Activated naive CD8-positive, alpha-beta T cell (primary cell): ENCODE measurements at regions not wholly inside any gene's neighbourhood (a gene's known extent, or its start where the extent isn't known, plus 50 kb on each side); places are given as distances from the start of the nearest gene placed in this dataset.

Source experiments
- H3K27ac Mint-ChIP-seq: one replicate; pipeline ENCODE4 v1.8.0; 2021; ENCODE audit warnings: mixed read lengths
- H3K27me3 Mint-ChIP-seq: one replicate; pipeline ENCODE4 v1.8.0; 2021; ENCODE audit warnings: mixed read lengths
- H3K36me3 Mint-ChIP-seq: one replicate; pipeline ENCODE4 v1.8.0; 2021; ENCODE audit warnings: mixed read lengths
- H3K4me1 Mint-ChIP-seq: one replicate; pipeline ENCODE4 v1.8.0; 2021; ENCODE audit warnings: low read depth, mixed read lengths
- H3K4me3 Mint-ChIP-seq: one replicate; pipeline ENCODE4 v1.8.0; 2021; ENCODE audit warnings: mild to moderate bottlenecking, mixed read lengths
- H3K9me3 Mint-ChIP-seq: one replicate; pipeline ENCODE4 v1.8.0; 2021; ENCODE audit warnings: low read depth, mixed read lengths

DNA sequence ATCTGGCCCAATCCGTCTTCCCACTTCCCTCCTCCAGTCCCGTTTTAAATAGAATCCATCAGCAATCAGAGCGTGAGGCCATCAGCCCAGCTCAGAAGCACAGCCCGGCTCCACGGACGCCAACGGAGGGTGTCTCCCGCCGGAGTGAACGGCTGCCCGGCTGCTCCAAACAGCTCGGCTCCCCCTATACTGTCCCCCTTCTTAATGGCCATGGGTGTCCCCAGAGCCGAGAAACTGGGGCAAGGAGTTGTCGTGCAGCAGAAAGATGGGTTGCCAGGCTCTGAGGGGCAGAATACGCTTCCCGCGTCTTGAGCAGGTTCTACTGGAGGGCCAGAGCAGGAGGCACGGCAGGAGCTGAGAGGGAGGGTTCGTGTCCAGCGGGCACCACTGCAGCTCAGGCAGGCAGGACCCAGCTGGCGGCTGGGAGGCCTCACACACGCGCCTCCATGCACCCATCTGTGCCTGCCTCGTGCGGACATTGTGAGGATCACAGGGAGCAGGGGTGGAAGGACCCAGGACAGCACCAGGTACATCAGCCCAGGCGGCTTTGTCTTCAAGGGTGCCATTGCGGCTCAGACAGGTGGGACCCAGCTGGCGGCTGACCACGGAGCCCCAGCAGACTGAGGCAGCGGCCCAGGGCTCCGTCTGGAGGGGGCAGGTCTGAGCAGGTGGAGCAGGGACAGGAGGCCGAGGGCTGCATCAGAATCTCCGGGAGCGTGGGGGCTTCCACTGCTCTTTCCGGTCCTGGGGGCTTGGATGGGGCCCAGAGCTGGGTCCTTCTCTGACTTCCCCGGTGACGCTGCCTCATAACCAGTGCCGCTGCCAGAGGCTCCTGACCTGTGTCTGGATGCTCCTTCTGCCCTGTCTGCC lies 882.7 kb downstream of the BRD1 start:
- Mint-ChIP-seq H3K4me3 (no peak overlapping the region), H3K4me1 (no peaks in the 10 kb centered on the region), H3K9me3 (no peaks in the 10 kb centered on the region), H3K36me3 (no peaks in the 10 kb centered on the region), H3K27me3 (peaks cover 6% of the 10 kb centered on the region), H3K27ac (no peak overlapping the region)

DNA sequence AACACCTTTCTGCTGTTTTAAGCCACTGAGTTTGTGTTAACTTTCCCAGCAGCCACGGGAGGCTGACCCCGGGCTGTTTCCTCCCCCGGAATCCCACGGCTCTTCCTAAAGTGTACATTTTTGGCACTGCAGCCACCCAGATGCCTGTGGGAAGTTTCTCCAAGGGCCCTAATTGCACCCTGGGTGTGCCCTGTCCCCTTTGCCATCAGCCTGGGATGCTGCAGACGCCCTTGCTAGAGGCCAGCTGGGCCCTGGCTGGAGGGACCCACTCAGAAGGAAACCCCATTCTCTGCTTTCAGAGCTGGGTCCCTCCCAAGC lies 883.3 kb downstream of the BRD1 start:
- H3K36me3 Mint-ChIP-seq: no peaks in the 10 kb centered on the region
- H3K4me3 Mint-ChIP-seq: no peak overlapping the region
- H3K9me3 Mint-ChIP-seq: no peaks in the 10 kb centered on the region
- peaks cover 3% of the 10 kb centered on the region for H3K27me3 Mint-ChIP-seq
- H3K4me1 Mint-ChIP-seq: no peaks in the 10 kb centered on the region
- no peak overlapping the region for H3K27ac Mint-ChIP-seq

- no peaks in the 10 kb centered on the region for H3K4me1 Mint-ChIP-seq
- peaks cover 4% of the 10 kb centered on the region for H3K27me3 Mint-ChIP-seq
- no peaks in the 10 kb centered on the region for H3K9me3 Mint-ChIP-seq
- no peaks in the 10 kb centered on the region for H3K36me3 Mint-ChIP-seq
- no peak overlapping the region for H3K27ac Mint-ChIP-seq
- no peak overlapping the region for H3K4me3 Mint-ChIP-seq
These were observed 883.9 kb downstream of the BRD1 start for GRCh38 chr22:48943567-48944432.

- H3K27me3 Mint-ChIP-seq: peaks cover 4% of the 10 kb centered on the region
- H3K27ac Mint-ChIP-seq: no peak overlapping the region
- no peak overlapping the region for H3K4me3 Mint-ChIP-seq
- no peaks in the 10 kb centered on the region for H3K4me1 Mint-ChIP-seq
- no peaks in the 10 kb centered on the region for H3K9me3 Mint-ChIP-seq
- H3K36me3 Mint-ChIP-seq: no peaks in the 10 kb centered on the region
These were observed 884.7 kb downstream of the BRD1 start for GRCh38 chr22:48942698-48943566.

DNA sequence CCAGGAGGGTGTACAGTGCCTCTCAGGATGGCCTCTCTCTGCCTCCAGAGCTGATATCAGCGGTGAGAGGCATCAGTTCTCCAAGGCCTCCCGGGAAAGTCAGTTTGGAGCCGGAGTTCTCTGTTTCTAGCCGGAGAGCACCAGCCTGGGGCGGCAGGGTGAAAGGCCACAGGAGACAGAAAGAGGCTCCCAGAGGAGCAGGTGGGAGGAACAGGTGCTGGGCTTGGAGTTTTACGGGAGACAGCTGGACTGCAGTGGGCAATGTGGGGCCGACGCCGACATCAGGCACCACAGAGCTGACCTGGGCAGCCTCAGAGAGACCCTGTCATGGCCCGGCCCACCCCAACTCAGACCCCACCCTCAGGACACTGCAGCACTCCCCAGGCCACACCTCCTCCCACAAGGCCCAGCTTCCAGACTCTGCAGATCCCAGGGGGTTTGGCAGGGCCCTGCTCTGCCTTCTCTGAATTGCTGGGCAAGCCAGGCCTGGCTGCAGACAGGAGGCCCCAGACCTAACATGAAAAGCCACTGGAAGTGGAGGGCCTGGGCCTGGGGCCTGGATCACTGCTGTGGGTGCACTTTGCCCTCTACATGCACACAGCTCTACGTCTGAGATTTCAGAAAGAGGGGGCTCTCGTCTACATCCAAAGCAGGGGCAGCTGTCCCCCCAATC lies 885.6 kb downstream of the BRD1 start:
- H3K9me3 Mint-ChIP-seq: no peaks in the 10 kb centered on the region
- H3K4me3 Mint-ChIP-seq: no peak overlapping the region
- H3K27ac Mint-ChIP-seq: no peak overlapping the region
- H3K27me3 Mint-ChIP-seq: peaks cover 4% of the 10 kb centered on the region
- no peaks in the 10 kb centered on the region for H3K4me1 Mint-ChIP-seq
- no peaks in the 10 kb centered on the region for H3K36me3 Mint-ChIP-seq

- no peaks in the 10 kb centered on the region for H3K9me3 Mint-ChIP-seq
- H3K4me3 Mint-ChIP-seq: no peak overlapping the region
- no peak overlapping the region for H3K27ac Mint-ChIP-seq
- no peaks in the 10 kb centered on the region for H3K4me1 Mint-ChIP-seq
- H3K27me3 Mint-ChIP-seq: peaks cover 9% of the 10 kb centered on the region
- H3K36me3 Mint-ChIP-seq: no peaks in the 10 kb centered on the region
These were observed 886.4 kb downstream of the BRD1 start for GRCh38 chr22:48941033-48941902.

DNA sequence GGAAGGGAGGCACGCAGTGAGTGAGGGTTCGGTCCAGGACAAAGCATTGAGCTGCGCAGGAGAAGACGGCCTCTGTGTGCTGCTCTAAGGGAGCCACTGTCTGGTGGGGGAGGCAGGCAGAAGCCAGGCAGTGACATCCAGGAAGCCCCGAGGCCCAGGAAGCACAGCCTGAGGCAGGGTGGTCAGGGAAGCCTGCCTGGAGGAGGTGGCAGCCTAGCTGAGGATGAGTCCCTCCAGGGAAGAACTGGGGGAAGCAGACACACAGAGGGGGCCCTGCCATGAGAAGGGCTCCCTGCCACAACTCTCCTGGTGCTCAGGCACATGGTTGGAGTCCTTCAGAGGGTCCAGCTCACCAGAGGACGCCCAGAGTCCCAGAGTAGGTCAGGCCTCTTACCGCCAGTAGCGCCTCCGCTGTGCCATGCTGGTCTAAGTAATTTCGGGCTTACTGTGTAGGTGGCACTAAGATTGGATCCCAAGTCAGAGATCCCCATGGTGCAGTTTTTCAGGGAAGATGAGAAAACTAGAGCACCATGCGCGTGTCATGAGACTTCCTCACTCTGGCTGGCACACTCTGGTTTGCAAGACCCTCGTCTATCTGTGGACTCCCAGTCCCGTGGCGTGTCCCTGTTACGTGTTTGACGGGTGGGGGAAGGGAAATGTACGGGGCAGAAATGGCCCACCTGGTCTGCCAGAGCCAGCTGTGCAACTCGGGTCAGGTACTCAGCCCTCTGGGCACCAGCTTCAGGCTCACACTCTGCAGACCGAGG lies 887.2 kb downstream of the BRD1 start:
- no peak overlapping the region for H3K27ac Mint-ChIP-seq
- peaks cover 9% of the 10 kb centered on the region for H3K27me3 Mint-ChIP-seq
- no peak overlapping the region for H3K4me3 Mint-ChIP-seq
- H3K4me1 Mint-ChIP-seq: no peaks in the 10 kb centered on the region
- peaks cover 3% of the 10 kb centered on the region for H3K9me3 Mint-ChIP-seq
- no peaks in the 10 kb centered on the region for H3K36me3 Mint-ChIP-seq

DNA sequence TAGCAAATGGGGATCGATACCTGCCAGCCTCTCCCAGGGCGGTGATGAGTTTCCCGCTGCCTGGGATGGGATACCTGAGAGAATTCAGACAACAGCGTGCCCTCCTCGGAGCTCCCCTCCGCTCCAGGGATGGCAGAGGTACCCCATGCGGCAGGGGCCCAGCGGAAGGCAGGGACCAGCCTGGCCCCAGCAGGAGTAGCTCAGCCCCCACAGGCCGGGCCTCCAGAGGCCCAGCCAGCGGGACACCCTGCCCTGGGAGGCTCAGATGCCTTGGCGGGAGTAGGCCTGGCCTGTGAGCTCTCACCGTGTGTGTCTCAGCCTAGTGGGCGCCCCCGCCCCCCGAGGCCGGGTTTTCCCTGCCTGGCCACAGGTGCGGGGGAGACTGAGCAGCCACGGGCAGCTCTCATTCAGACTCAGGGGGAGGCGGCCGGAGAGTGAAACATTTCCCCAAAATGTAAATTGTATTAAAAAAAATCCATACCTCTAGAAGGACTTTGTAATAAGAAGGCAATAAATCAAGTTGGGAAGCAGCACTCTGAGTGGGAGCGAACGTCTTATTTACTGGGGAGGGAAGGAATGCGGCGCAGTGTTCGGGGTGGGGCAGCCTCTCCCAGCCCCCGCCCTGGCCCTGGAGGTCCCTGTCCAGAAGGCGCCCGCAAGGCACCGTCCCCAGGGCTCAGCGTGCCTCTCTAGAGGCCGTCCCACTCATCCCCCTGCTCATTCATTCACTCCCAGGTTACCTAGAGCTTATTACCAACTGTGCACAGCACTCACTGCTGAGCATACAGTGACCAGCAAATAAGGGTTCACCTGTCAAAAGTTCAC lies 888.0 kb downstream of the BRD1 start:
- peaks cover 9% of the 10 kb centered on the region for H3K27me3 Mint-ChIP-seq
- no peaks in the 10 kb centered on the region for H3K36me3 Mint-ChIP-seq
- H3K9me3 Mint-ChIP-seq: peaks cover 5% of the 10 kb centered on the region

GRCh38 chr22:48938741-48939140 lies 888.9 kb downstream of the BRD1 start:
- Mint-ChIP-seq H3K4me1 (no peaks in the 10 kb centered on the region), H3K36me3 (no peaks in the 10 kb centered on the region), H3K4me3 (no peak overlapping the region), H3K27me3 (peaks cover 9% of the 10 kb centered on the region), H3K27ac (no peak overlapping the region), H3K9me3 (peaks cover 11% of the 10 kb centered on the region)

More for the DNA sequence above, 888.0 kb downstream of the BRD1 start:
- Mint-ChIP-seq H3K4me3 (no peak overlapping the region), H3K27ac (no peak overlapping the region), H3K4me1 (no peaks in the 10 kb centered on the region)

- no peak overlapping the region for H3K4me3 Mint-ChIP-seq
- no peaks in the 10 kb centered on the region for H3K4me1 Mint-ChIP-seq
- H3K36me3 Mint-ChIP-seq: no peaks in the 10 kb centered on the region
- peaks cover 11% of the 10 kb centered on the region for H3K9me3 Mint-ChIP-seq
- no peak overlapping the region for H3K27ac Mint-ChIP-seq
- peaks cover 9% of the 10 kb centered on the region for H3K27me3 Mint-ChIP-seq
These were observed 890.5 kb downstream of the BRD1 start for GRCh38 chr22:48937032-48937639.

GRCh38 chr22:48936391-48936790 lies 891.3 kb downstream of the BRD1 start:
- Mint-ChIP-seq H3K27me3 (peaks cover 9% of the 10 kb centered on the region), H3K27ac (no peak overlapping the region)

GRCh38 chr22:48934446-48934845 lies 893.2 kb downstream of the BRD1 start:
- Mint-ChIP-seq H3K4me3 (no peak overlapping the region), H3K36me3 (no peaks in the 10 kb centered on the region), H3K27me3 (peaks cover 10% of the 10 kb centered on the region), H3K9me3 (peaks cover 11% of the 10 kb centered on the region), H3K4me1 (no peaks in the 10 kb centered on the region), H3K27ac (no peak overlapping the region)

More at GRCh38 chr22:48936391-48936790, 891.3 kb downstream of the BRD1 start:
- Mint-ChIP-seq H3K4me3 (no peak overlapping the region), H3K36me3 (no peaks in the 10 kb centered on the region), H3K4me1 (no peaks in the 10 kb centered on the region), H3K9me3 (peaks cover 11% of the 10 kb centered on the region)
